ENCODE measurements at regions not wholly inside any gene's neighbourhood (a gene's known extent, or its start where the extent isn't known, plus 50 kb on each side); places are given as distances from the start of the nearest gene placed in this dataset.

DNA sequence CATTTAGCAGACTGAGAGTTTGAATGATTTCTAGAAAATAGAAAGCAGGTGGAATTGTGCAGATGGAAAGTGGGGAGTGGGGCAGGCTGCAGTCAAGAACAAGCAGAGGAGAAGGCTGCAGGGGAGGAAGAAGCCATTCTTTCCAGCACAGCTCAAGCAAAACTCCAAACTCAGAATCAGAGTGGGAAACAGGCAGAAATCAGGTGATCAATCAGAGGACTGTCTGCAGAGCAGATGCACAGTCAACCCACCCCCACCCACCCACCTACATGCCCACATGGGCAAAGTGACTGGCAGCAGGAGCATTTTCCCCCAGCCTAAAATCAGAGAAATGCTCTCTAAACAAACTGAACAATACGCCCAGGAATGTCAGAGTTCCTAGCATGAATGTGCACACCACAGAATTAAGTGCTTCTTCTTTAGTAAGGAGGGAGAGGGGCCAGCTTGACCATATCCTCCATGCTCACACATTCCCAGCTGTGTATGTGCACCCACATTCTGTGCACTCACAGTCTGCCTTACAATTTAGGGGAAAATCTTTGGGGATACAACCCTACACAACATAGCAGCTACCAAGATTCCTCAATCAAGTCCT is 194.1 kb upstream of the PLEKHA5 start (continued):
- TF ChIP-seq PHF8 (conservative IDR thresholded peaks at IDR 0.05; ENCODE audit: low read depth, low read length) (no peak), BACH1 (IDR thresholded peaks at IDR 0.05; ENCODE audit: low read length) (no peak), NANOG (IDR thresholded peaks at IDR 0.05; ENCODE audit: insufficient read depth, low read depth, low read length, poor library complexity, severe bottlenecking) (no peak), RFX5 (IDR thresholded peaks at IDR 0.05; ENCODE audit: borderline replicate concordance, low read depth, low read length) (no peak), HDAC6 (IDR thresholded peaks at IDR 0.05; ENCODE audit: low read depth, low read length) (no peak), BRCA1 (IDR thresholded peaks at IDR 0.05; ENCODE audit: low read depth, low read length) (no peak)
- TF ChIP-seq, protein P1, sequence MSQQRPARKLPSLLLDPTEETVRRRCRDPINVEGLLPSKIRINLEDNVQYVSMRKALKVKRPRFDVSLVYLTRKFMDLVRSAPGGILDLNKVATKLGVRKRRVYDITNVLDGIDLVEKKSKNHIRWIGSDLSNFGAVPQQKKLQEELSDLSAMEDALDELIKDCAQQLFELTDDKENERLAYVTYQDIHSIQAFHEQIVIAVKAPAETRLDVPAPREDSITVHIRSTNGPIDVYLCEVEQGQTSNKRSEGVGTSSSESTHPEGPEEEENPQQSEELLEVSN (IDR thresholded peaks at IDR 0.05): no peak

All from H1 (cell line).